OCI-LY7 (cell line): ENCODE measurements at regions not wholly inside any gene's neighbourhood (a gene's known extent, or its start where the extent isn't known, plus 50 kb on each side); places are given as distances from the start of the nearest gene placed in this dataset.

Source experiments
- BruUV-seq: library from RNA; stranded (reverse); fragments of 400-500 nt; replicated peaks from 2 replicates; lab custom pipeline; 2021; lab: Mats Ljungman, UMichigan
- CTCF ChIA-PET: fragments of 300-600 bp; sonication (Branson Sonifier 250); formaldehyde crosslinking; loops from one replicate; lab custom pipeline; 2022; ENCODE audit warnings: antibody characterized with exemption; ENCODE audit not compliant: unreplicated experiment; lab: Charles Lee
- POLR2A ChIA-PET: fragments of 300-600 bp; sonication (Branson Sonifier 250); formaldehyde crosslinking; loops from one replicate; lab custom pipeline; 2022; ENCODE audit warnings: antibody characterized with exemption; lab: Charles Lee
- DNase-seq: peaks from one replicate; pipeline ENCODE4 v3.0.0-alpha.2; 2015; ENCODE audit warnings: low spot score
- H2AFZ ChIP-seq: fragments of 200-600 bp; sonication (generic), shearing (Covaris generic); 2 replicates; pipeline ENCODE4 v1.6.1; 2014; ENCODE audit warnings: mild to moderate bottlenecking, antibody characterized with exemption, low read length, moderate library complexity
- H3K27ac ChIP-seq: fragments of 200-600 bp; sonication (generic); 2 replicates; pipeline ENCODE4 v1.5.1; 2014; ENCODE audit warnings: mixed run types, low read depth, mild to moderate bottlenecking, moderate library complexity, low read length, inconsistent platforms; ENCODE audit not compliant: poor library complexity, severe bottlenecking
- H3K36me3 ChIP-seq: fragments of 200-600 bp; sonication (generic); 2 replicates; pipeline ENCODE4 v1.6.1; 2014; ENCODE audit warnings: mild to moderate bottlenecking, antibody characterized with exemption, low read length, moderate library complexity, mixed read lengths; ENCODE audit not compliant: insufficient read depth
- H3K4me1 ChIP-seq: fragments of 200-600 bp; sonication (generic); 2 replicates; pipeline ENCODE4 v1.5.1; 2014; ENCODE audit warnings: mild to moderate bottlenecking, low read length; ENCODE audit not compliant: insufficient read depth, poor library complexity, severe bottlenecking
- H3K4me2 ChIP-seq: fragments of 200-600 bp; sonication (generic); 2 replicates; pipeline ENCODE4 v1.6.1; 2014; ENCODE audit warnings: mild to moderate bottlenecking, low read length
- H3K4me3 ChIP-seq: fragments of 200-600 bp; sonication (generic); 2 replicates; pipeline ENCODE4 v1.5.1; 2014; ENCODE audit warnings: mild to moderate bottlenecking, low read depth, low read length; ENCODE audit not compliant: poor library complexity, severe bottlenecking
- H3K79me2 ChIP-seq: fragments of 200-600 bp; sonication (generic); 2 replicates; pipeline ENCODE4 v1.6.1; 2016; ENCODE audit warnings: low read depth, mild to moderate bottlenecking, low read length, moderate library complexity, mixed read lengths; ENCODE audit not compliant: insufficient read depth
- H3K9me2 ChIP-seq: fragments of 200-600 bp; sonication (generic); 2 replicates; pipeline ENCODE4 v1.6.1; 2016; ENCODE audit warnings: mild to moderate bottlenecking, low read length, mixed read lengths; ENCODE audit not compliant: insufficient read depth
- H3K9me3 ChIP-seq: fragments of 200-600 bp; sonication (generic); 2 replicates; pipeline ENCODE4 v1.6.1; 2014; ENCODE audit warnings: mild to moderate bottlenecking, mixed run types, low read length, mixed read lengths
- H4K20me1 ChIP-seq: fragments of 200-600 bp; sonication (generic); 2 replicates; pipeline ENCODE4 v1.6.1; 2014; ENCODE audit warnings: mild to moderate bottlenecking, antibody characterized with exemption, low read length, moderate library complexity, mixed read lengths; ENCODE audit not compliant: insufficient read depth
- EZH2phosphoT487 ChIP-seq: fragments of 200-600 bp; sonication (generic); IDR thresholded peaks from 2 replicates; pipeline ENCODE4 v1.6.1; 2018; ENCODE audit warnings: low read depth, borderline replicate concordance, mild to moderate bottlenecking, mixed run types, antibody characterized with exemption, low read length, moderate library complexity, mixed read lengths
- intact Hi-C: fragments of 100-400 bp; cut with micrococcal nuclease; formaldehyde crosslinking; loops from one replicate; pipeline ENCODE4 v1.10.0; 2022; ENCODE audit not compliant: unreplicated experiment
- TF ChIP-seq, protein P1 (sequence below): fragments of 200-600 bp; sonication (generic); conservative IDR thresholded peaks from 2 replicates; pipeline ENCODE4 v1.5.1; 2014; ENCODE audit warnings: mild to moderate bottlenecking, antibody characterized with exemption, low read length, moderate library complexity, mixed read lengths

DNA sequence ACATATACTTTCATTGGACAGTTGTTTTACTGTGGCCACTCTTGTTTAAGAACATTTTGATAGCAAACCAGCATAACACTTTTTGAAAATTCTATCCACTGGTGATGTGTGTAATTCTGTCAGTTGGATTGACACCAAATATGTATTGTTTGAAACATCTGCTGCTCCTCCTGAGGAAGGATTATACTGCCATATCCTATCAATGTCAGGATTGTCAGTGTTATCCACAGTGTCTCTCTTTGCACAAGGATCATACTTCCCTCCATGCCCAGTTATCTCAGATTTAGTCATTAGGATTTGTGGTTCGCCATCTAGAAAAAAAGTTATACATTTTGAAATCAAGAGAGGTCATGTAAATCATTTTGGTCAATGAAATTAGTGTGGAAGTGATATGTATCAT is 1859.6 kb downstream of the C4orf33 start:
- TF ChIP-seq, protein P1, sequence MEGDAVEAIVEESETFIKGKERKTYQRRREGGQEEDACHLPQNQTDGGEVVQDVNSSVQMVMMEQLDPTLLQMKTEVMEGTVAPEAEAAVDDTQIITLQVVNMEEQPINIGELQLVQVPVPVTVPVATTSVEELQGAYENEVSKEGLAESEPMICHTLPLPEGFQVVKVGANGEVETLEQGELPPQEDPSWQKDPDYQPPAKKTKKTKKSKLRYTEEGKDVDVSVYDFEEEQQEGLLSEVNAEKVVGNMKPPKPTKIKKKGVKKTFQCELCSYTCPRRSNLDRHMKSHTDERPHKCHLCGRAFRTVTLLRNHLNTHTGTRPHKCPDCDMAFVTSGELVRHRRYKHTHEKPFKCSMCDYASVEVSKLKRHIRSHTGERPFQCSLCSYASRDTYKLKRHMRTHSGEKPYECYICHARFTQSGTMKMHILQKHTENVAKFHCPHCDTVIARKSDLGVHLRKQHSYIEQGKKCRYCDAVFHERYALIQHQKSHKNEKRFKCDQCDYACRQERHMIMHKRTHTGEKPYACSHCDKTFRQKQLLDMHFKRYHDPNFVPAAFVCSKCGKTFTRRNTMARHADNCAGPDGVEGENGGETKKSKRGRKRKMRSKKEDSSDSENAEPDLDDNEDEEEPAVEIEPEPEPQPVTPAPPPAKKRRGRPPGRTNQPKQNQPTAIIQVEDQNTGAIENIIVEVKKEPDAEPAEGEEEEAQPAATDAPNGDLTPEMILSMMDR, result no peak
- no peak for TF ChIP-seq EZH2phosphoT487
- no peak overlapping the region for H3K27ac ChIP-seq
- POLR2A ChIA-PET, result no interaction called here
- no peaks in the 10 kb centered on the region for H3K4me1 ChIP-seq
- H3K9me2 ChIP-seq, result no peaks in the 10 kb centered on the region
- no peaks in the 10 kb centered on the region for H3K36me3 ChIP-seq
- H2AFZ ChIP-seq, result no peak overlapping the region
- H3K4me3 ChIP-seq, result no peak overlapping the region
- intact Hi-C loops, result no loop called here
- H4K20me1 ChIP-seq, result no peaks in the 10 kb centered on the region
- no peaks in the 10 kb centered on the region for H3K9me3 ChIP-seq
- no TSS peak for BruUV-seq
- no peak overlapping the region for H3K4me2 ChIP-seq
- no peak for DNase-seq
- CTCF ChIA-PET, result no interaction called here
- H3K79me2 ChIP-seq, result no peaks in the 10 kb centered on the region

DNA sequence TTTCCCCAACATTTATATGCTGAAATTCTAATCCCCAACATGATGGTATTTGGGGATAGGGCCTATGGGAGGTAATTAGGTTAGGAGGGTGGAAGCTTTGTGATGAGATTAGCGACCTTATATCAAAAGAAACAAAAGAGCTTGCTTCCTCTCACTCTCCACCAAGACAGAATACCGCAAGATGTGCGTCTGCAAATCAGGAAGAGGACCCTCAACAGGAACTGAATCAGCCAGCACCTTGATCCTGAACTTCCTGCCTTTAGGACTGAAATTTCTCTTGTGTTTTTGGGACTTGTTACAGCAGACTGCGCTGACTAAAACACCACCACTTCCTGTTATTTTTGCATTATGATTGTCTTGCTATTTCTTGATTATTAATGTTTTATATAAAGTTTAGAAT is 1889.4 kb downstream of the C4orf33 start:
- H3K27ac ChIP-seq, result no peak overlapping the region
- no peaks in the 10 kb centered on the region for H3K79me2 ChIP-seq
- H4K20me1 ChIP-seq, result no peaks in the 10 kb centered on the region
- no peak overlapping the region for H3K4me2 ChIP-seq
- intact Hi-C loops, result no loop called here
- TF ChIP-seq, protein P1, result no peak
- TF ChIP-seq EZH2phosphoT487, result no peak
- POLR2A ChIA-PET, result no interaction called here
- DNase-seq, result no peak
- no peak overlapping the region for H2AFZ ChIP-seq
- CTCF ChIA-PET, result no interaction called here
- H3K9me3 ChIP-seq, result no peaks in the 10 kb centered on the region
- no peaks in the 10 kb centered on the region for H3K4me1 ChIP-seq
- BruUV-seq, result no TSS peak
- H3K9me2 ChIP-seq, result no peaks in the 10 kb centered on the region
- no peak overlapping the region for H3K4me3 ChIP-seq
- no peaks in the 10 kb centered on the region for H3K36me3 ChIP-seq

DNA sequence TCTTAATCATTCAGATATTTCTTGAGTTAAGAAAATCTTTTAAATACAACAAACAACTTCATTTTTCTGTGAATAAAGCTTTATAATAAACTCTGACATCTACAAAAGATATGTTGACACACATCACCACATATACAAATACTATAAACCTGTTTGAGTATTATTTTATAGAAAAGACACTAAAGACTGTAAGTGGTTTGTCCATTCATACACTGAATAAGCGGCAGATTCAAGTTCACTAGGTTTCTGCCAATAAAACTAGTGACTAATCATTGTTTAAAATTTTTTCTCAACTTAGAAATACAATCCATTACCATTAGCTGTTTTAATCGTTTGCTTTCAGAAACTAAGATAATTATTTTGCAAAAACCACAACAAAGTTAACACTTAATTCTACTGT is 1900.0 kb downstream of the C4orf33 start:
- H3K79me2 ChIP-seq, result no peaks in the 10 kb centered on the region
- no peaks in the 10 kb centered on the region for H4K20me1 ChIP-seq
- POLR2A ChIA-PET, result no interaction called here
- no peaks in the 10 kb centered on the region for H3K9me3 ChIP-seq
- no TSS peak for BruUV-seq
- H2AFZ ChIP-seq, result no peak overlapping the region
- H3K4me2 ChIP-seq, result no peak overlapping the region
- DNase-seq, result no peak
- H3K36me3 ChIP-seq, result no peaks in the 10 kb centered on the region
- intact Hi-C loops, result no loop called here
- no peaks in the 10 kb centered on the region for H3K4me1 ChIP-seq
- H3K27ac ChIP-seq, result no peak overlapping the region
- H3K9me2 ChIP-seq, result no peaks in the 10 kb centered on the region
- CTCF ChIA-PET, result no interaction called here
- no peak overlapping the region for H3K4me3 ChIP-seq
- TF ChIP-seq, protein P1, result no peak
- TF ChIP-seq EZH2phosphoT487, result no peak
